AG20443 (cell line): ENCODE measurements at regions not wholly inside any gene's neighbourhood (a gene's known extent, or its start where the extent isn't known, plus 50 kb on each side); places are given as distances from the start of the nearest gene placed in this dataset.
A peak's percentile ranks its signal among the peaks of the same experiment; 100 is the strongest.

Experiments used
- DNase-seq: peaks from one replicate; pipeline ENCODE4 v3.0.0; 2012; ENCODE audit warnings: low spot score, mixed read lengths

DNA sequence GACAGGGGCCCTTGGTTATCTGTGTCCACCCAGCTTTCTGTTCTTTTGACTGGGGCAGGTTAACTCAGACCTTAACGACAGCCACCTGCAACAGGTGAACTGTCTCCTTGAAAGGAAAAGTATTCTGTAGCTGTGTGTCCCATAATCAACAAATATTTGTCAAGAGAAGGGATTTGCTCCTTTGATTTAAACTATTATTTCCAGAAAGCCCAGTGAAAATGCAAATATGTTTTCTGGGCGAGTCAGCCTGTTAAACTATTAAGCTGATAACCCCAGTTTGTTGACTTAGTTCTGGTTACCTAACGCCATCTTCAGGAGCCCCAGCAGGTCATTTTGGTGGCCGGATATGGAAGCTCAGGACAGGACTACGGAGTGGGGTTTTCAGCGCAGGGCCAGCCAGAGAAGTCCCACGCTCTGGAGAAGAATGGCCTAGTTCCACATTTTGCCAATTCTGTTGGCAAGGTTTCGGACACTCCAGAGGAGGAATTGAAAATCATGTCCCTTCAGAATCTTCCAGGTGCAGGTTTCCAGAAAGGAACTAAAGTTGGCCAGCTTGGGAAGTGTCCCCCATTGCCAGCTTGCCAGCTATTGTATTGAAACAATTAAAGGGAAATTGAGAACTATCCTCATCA is 54.5 kb downstream of the ADRA2A start:
- no peak for DNase-seq

- no peak for DNase-seq
Observed at GRCh38 chr10:111137007-111137406, 60.2 kb downstream of the ADRA2A start.

GRCh38 chr10:111137587-111137986 is 60.8 kb downstream of the ADRA2A start:
- DNase-seq = no peak

- DNase-seq = no peak
Observed at GRCh38 chr10:111138544-111138943, 61.7 kb downstream of the ADRA2A start.

DNA sequence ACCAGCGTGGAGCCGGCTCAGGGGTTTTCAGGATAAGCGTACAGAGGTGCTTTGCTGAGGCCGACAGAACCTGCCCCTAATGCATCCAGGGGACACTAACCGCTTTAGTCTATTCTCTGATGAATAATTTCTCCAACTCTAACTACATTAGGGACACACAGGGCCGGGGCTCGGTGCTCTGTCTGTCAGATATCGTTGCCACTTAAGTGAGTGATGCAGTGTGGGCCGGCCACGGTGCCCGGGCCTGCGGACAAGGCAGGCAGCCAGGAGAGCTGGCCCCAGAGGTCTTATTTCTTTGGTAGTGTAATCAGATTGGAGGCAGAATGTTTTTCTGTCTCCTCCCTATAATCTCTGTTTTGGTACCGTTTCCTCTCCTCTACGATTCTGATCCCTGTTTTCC is 62.7 kb downstream of the ADRA2A start:
- DNase-seq = no peak

- DNase-seq = no peak
Observed at GRCh38 chr10:111142092-111142768, 65.4 kb downstream of the ADRA2A start.

GRCh38 chr10:111146025-111146640 is 69.3 kb downstream of the ADRA2A start:
- no peak for DNase-seq

- DNase-seq = no peak
Observed at GRCh38 chr10:111148025-111148424, 71.2 kb downstream of the ADRA2A start.

- DNase-seq = no peak
Observed at GRCh38 chr10:111148440-111148839, 71.6 kb downstream of the ADRA2A start.

GRCh38 chr10:111150691-111151090 is 73.9 kb downstream of the ADRA2A start:
- no peak for DNase-seq

DNA sequence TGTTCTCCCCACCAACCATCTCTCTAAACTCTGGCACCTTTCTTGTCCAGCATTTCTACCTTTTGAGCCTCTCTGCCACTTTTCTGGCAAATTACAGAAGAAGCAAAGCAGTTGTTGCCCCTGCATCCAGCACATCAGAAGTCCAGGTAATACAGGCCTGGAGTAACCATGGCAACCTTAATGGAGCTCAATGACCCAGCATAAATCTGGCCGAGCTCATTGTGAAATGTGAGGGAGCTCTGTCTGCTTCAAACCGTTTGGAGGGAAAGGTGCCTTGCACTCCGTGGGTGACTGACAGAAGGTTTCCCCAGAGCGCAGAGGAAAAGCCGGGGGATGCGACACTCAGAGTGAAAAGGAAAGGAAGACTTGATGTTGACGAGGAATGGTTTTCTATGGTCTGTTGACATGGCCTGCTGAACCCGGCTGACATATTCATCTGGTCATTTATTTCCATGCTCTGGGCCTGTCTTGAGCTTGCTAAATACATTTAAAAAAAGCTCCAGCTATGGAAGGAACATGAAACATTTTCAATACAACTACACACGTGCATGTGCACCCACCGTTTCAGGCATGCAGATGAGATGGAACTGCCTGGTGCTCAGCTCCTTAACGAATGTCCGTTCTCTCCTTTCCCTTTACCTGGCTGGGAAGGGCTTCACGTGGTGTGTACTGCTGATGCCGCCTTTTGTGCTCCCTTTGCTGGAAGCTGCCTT is 74.9 kb downstream of the ADRA2A start:
- DNase-seq = no peak

DNA sequence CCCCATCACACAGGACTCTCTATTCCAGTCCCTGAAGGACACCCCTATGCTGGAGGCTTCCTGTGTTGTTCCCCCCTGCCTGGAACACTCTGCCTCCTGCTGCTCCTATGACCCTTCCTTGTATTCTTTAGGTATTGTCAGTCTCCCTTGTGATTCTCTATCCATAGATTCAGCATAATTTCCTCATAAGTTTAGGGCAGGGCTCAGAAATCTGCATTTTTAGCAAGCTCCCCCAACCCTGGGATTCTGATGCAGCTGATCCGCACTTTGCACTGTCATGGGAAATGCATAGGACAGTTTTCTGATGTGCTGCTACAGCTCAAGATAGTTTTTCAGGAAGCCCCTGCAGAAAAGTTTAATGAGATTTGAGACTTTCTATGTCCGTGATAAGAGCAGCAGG is 79.9 kb downstream of the ADRA2A start:
- DNase-seq = no peak

DNA sequence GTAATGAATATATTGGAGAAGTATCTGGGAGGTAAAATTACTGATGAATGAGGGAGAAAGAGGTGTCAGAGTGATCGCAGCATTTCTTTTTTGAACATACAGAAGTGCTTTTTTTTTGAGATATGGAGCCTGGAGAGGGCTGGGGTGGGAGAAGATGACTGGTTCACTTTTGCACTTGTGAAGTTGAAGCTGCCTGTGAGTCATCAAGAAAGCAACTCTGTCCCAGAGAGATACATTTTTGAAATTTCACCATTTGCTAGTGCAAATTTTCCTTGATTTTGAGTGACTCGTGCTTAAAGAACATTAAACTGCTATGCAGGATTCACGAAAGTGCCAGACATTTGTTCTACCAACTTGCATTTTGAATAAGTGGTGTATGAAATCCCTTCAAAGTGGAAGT is 81.8 kb downstream of the ADRA2A start:
- peak; percentile 27 for DNase-seq

DNA sequence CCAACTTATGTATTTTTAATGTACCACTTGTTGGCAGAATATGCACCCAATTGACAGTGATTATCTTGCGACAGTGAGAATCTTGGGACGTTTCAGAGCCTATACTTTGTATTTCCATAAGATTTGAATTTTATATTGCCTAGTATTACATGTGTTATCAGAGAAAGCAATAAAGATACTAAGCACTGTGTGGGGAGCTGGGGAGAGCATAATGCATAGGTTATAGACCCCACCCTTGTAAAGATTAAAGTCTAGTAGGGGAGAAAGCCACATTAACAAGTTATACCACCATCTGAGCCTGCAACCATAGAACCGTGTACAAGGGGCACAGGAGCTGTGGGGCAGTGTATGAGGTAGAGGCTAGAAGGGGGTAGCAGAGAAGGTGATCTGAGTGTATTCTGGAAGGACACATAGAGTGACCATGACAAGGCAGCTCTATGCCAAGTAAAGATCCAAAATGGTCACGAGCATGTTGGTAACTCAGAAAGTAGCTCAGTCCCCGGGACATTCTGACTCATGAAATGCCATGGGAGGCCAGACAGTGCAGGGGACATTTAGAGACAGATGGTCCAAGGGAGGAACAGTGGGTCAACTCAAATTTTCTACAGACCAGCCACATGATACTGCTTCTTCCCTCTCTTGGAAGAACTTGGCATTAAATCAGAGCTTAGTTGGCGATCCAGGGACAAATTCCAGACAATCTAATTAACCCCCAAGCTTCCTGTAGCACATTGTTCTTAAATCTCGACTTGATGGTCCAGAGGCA is 84.5 kb downstream of the ADRA2A start:
- DNase-seq = no peak

DNA sequence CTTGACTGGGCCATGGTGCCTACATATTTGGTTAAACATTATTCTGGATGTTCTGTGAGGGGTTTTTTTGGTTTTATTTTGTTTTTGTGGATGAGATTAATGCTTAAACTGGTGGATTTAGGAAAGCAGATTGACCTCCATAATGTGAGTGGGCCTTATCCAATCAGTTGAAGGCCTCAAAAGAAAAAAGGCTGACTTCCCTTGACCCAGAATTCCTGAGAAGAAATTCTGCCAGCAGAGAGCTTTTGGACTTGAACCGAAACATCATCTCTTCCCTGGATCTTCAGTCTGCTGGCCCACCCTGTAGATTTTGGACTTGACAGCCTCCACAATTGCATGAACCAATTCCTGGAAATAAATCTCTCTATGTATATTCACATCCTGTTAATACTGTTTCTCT is 94.4 kb downstream of the ADRA2A start:
- DNase-seq = no peak

- no peak for DNase-seq
Observed at GRCh38 chr10:111175787-111176186, 99.0 kb downstream of the ADRA2A start.

GRCh38 chr10:111177379-111177778 is 100.5 kb downstream of the ADRA2A start:
- DNase-seq = no peak

DNA sequence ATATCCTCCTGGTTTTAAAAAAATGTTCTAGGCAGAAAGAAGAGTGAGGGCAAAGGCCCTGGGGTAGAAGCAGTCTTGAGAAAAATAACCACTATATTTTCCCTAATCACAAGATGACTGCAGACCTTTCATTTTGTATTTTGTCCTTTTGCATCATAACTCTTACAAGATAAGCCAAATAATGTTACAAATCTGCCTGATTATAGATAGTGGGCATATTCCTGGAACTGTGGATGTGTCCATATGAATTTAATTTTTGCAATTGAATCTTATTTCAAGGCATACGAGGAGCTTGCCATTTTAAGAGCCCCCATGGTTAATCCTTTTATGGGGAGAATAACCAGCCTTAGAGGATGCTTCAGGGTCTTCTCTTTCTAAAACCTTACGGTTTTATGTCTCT is 102.7 kb downstream of the ADRA2A start:
- DNase-seq = no peak

DNA sequence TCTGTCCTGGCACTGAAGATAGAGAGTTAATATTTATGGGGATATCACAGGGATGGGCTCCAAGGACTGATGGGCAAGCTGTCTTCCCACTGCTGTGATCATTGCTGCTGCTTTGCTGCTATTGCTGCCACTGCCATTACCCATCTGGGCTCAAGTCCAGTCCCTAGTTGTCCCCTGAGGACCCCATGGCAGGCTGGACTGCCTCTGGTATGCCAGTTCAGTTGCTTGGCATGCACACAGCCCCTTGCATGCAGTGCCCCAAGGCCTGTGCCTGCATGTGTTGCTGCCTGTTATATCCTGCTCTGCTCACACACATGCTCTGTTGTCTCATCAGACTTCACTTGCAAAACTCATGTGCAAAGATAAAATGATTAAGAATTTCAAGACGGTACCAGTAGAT is 109.5 kb downstream of the ADRA2A start:
- no peak for DNase-seq

DNA sequence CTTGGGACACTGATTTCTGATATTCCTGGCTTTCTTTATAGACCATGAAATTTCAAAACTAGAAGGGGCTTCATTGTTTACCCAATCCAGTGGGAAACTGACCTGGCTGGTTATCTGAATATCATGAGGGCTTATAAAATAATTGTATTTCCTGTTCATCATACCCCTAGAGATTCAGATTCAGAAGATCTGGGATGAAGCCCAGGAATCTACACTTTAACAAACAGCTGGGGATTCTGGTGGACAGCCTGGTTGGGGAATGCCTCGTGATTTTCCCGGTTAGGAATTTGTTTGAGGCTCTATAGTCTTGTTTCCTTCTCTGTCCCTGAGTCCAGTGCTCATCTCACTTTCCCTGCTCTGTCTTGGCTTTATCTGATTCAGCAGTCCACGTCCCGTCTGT is 110.3 kb downstream of the ADRA2A start:
- no peak for DNase-seq

DNA sequence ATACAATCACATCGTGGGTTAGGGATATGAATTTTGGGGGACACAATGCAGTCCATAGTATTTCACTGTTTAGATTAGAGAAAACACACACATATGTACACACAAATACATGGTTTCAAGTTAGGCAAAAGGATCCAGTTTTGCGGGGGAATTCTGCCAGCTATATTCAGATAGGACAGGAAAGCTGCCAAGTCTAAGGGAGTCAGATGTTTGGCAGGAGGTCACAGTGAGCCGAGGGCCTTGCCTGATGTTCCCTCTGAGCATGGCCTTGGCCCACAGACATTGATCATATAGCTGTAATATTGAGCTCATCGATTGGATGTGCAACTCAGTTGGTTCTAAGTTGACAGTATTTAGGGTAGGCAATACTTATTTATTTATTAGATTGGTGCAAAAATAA is 122.8 kb downstream of the ADRA2A start:
- no peak for DNase-seq

DNA sequence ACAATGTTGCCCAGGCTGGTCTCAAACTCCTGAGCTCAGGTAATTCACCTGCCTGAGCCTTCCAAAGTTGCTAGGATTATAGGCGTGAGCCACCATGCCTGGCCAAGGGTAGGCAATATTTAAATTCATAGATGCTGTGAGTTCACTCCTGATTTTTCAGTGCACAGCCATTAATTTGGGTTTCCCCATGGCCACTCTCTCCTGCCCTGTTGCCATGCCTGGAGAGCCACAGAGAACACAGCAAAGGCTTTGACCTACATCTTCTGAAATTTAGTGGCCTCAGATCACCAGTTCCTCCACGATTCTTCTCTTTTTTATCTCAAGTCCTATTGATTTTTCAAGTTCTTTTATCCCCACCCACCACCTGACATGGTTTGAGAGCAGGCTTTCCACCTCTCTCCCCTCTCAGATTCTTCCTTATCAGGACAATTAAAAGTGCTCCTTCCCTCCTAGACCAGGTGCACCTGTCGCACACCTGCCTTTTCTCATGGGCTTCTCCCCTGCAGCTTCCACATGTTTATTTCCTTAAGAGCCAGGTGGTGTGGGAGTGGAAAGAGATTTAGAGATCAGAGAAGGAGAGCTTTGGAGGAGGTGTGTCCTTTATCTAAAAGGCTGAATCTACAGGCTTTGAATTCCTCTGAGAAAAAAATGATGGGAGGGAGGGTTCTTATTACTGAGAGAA is 123.8 kb downstream of the ADRA2A start:
- no peak for DNase-seq
